ENCODE measurements at regions not wholly inside any gene's neighbourhood (a gene's known extent, or its start where the extent isn't known, plus 50 kb on each side); places are given as distances from the start of the nearest gene placed in this dataset.

GRCh38 chr1:218880484-218881060 is 293.1 kb upstream of the LYPLAL1 start:
- Histone ChIP-seq H2AFZ (ENCODE audit: low read depth, low read length, poor library complexity, severe bottlenecking) (no peak overlapping the region), H3K36me3 (ENCODE audit: control insufficient read depth in 1 of 2, insufficient read depth in 2 of 2, low read length in 2 of 2) (no peaks in the 10 kb centered on the region), H3K4me1 (ENCODE audit: control insufficient read depth in 1 of 2, insufficient read depth in 2 of 2, low read length in 2 of 2) (peaks cover 0 to 6% of the 10 kb centered on the region in 2 experiments; a peak in 2 of 4 replicates), H3K4me3 (replicated peaks in 1 of 2; ENCODE audit: low read depth in 1 of 2, low read length in 2 of 2) (no peak overlapping the region), H3K27me3 (ENCODE audit: insufficient read depth, low read length) (no peaks in the 10 kb centered on the region), H4K20me1 (ENCODE audit: insufficient read depth) (no peaks in the 10 kb centered on the region), H3K79me2 (ENCODE audit: insufficient read depth, low read length) (no peaks in the 10 kb centered on the region), H3K9me3 (ENCODE audit: control insufficient read depth in 1 of 2, insufficient read depth in 1 of 2, low read depth in 1 of 2, low read length in 2 of 2) (no peaks in the 10 kb centered on the region), H3K9me2 (ENCODE audit: insufficient read depth) (no peaks in the 10 kb centered on the region), H3K9ac (ENCODE audit: low read length) (no peak overlapping the region), H3K27ac (ENCODE audit: low read depth, low read length) (no peak overlapping the region), H3K4me2 (ENCODE audit: low read length) (no peak overlapping the region)
- CTCF ChIA-PET = no interaction called here
- intact Hi-C loops (cut with micrococcal nuclease) = no loop called here
- TF ChIP-seq ZNF274 (IDR thresholded peaks at IDR 0.05; ENCODE audit: low read depth, low read length) (no peak), EGR1 (IDR thresholded peaks at IDR 0.05; ENCODE audit: low read depth) (no peak), CBX3 (IDR thresholded peaks at IDR 0.05; ENCODE audit: low read depth) (no peak), RAD21 (IDR thresholded peaks at IDR 0.05; ENCODE audit: low read depth) (no peak), REST (IDR thresholded peaks at IDR 0.05; ENCODE audit: low read depth) (no peak), JUND (IDR thresholded peaks at IDR 0.05) (no peak), SP1 (IDR thresholded peaks at IDR 0.05; ENCODE audit: low read depth) (no peak), SRF (IDR thresholded peaks at IDR 0.05; ENCODE audit: low read depth) (no peak)
- TF ChIP-seq, protein P1, sequence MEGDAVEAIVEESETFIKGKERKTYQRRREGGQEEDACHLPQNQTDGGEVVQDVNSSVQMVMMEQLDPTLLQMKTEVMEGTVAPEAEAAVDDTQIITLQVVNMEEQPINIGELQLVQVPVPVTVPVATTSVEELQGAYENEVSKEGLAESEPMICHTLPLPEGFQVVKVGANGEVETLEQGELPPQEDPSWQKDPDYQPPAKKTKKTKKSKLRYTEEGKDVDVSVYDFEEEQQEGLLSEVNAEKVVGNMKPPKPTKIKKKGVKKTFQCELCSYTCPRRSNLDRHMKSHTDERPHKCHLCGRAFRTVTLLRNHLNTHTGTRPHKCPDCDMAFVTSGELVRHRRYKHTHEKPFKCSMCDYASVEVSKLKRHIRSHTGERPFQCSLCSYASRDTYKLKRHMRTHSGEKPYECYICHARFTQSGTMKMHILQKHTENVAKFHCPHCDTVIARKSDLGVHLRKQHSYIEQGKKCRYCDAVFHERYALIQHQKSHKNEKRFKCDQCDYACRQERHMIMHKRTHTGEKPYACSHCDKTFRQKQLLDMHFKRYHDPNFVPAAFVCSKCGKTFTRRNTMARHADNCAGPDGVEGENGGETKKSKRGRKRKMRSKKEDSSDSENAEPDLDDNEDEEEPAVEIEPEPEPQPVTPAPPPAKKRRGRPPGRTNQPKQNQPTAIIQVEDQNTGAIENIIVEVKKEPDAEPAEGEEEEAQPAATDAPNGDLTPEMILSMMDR (IDR thresholded peaks at IDR 0.05 in 2 of 3, conservative IDR thresholded peaks at IDR 0.05 in 1 of 3; ENCODE audit: borderline replicate concordance in 1 of 3, insufficient read depth in 1 of 3, low read depth in 2 of 3, low read length in 2 of 3) = no peak
- ATAC-seq (no peak), DNase-seq (ENCODE audit: low read depth, low spot score) (no peak)
- POLR2A ChIA-PET = no interaction called here
- BruUV-seq (replicated peaks) = no TSS peak
- RAD21 ChIA-PET (ENCODE audit: low non-redundant PET in 1 of 2, low total read pairs in 2 of 2, uncharacterized antibody in 2 of 2, unreplicated experiment in 2 of 2) = no interaction called here
